ENCODE measurements at regions not wholly inside any gene's neighbourhood (a gene's known extent, or its start where the extent isn't known, plus 50 kb on each side); places are given as distances from the start of the nearest gene placed in this dataset.

- no peak for DNase-seq (ENCODE audit: low read depth)
- no peak overlapping the region for H3K4me3 ChIP-seq (ENCODE audit: low read depth, low read length)
- TF ChIP-seq, protein P1, sequence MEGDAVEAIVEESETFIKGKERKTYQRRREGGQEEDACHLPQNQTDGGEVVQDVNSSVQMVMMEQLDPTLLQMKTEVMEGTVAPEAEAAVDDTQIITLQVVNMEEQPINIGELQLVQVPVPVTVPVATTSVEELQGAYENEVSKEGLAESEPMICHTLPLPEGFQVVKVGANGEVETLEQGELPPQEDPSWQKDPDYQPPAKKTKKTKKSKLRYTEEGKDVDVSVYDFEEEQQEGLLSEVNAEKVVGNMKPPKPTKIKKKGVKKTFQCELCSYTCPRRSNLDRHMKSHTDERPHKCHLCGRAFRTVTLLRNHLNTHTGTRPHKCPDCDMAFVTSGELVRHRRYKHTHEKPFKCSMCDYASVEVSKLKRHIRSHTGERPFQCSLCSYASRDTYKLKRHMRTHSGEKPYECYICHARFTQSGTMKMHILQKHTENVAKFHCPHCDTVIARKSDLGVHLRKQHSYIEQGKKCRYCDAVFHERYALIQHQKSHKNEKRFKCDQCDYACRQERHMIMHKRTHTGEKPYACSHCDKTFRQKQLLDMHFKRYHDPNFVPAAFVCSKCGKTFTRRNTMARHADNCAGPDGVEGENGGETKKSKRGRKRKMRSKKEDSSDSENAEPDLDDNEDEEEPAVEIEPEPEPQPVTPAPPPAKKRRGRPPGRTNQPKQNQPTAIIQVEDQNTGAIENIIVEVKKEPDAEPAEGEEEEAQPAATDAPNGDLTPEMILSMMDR (IDR thresholded peaks at IDR 0.05; ENCODE audit: low read depth, low read length, missing control alignments): no peak
Measured at GRCh38 chr5:166594567-166594966, 1696.9 kb upstream of the WWC1 start.

- TF ChIP-seq, protein P1 (IDR thresholded peaks at IDR 0.05; ENCODE audit: low read depth, low read length, missing control alignments): no peak
- H3K4me3 ChIP-seq (ENCODE audit: low read depth, low read length): no peak overlapping the region
- no peak for DNase-seq (ENCODE audit: low read depth)
Measured at GRCh38 chr5:166595274-166595951, 1696.0 kb upstream of the WWC1 start.

DNA sequence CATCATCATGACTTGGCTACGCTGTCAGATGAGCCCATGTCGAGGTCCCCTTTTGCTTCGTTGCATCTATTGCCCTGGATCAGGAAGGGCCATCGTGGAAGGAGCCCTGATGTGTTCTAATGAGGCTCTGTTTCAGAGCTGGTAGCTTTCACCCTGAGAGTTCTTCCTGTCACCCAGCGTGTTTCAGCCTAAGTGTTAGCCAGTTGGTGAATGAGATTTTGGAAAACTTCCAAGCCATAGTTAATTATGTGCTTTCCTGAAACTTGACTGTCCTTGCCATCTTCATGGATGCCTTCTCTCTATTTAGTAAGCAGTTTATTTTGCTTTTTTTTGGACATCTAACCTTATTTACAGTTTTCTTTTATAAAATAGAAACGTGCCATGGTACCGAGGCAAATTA is 1695.4 kb upstream of the WWC1 start:
- TF ChIP-seq, protein P1 (IDR thresholded peaks at IDR 0.05; ENCODE audit: low read depth, low read length, missing control alignments): no peak
- DNase-seq (ENCODE audit: low read depth): no peak
- no peak overlapping the region for H3K4me3 ChIP-seq (ENCODE audit: low read depth, low read length)

GRCh38 chr5:166602271-166602670 is 1689.2 kb upstream of the WWC1 start:
- DNase-seq (ENCODE audit: low read depth): no peak
- TF ChIP-seq, protein P1 (IDR thresholded peaks at IDR 0.05; ENCODE audit: low read depth, low read length, missing control alignments): no peak
- no peak overlapping the region for H3K4me3 ChIP-seq (ENCODE audit: low read depth, low read length)

DNA sequence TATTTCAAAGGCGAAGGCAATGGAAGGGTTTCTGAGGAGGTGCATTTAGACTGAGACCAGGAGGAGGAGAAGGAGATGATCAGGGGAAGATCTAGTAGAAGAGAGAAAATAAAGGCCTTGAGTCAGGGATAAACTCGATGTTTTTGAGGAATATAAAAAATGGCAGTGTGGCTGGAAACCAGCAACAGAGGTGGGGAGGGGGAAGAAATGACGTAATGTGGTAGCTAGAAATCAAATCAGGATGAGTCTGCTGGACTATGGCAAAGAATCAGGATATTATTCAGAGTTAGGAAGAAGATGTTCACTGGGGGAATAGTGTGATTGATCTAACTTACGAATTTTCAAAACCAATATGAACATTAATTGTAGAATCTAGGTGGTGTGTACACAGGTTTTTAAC is 1673.9 kb upstream of the WWC1 start:
- DNase-seq (ENCODE audit: low read depth): no peak
- TF ChIP-seq, protein P1 (IDR thresholded peaks at IDR 0.05; ENCODE audit: low read depth, low read length, missing control alignments): no peak
- H3K4me3 ChIP-seq (ENCODE audit: low read depth, low read length): no peak overlapping the region

DNA sequence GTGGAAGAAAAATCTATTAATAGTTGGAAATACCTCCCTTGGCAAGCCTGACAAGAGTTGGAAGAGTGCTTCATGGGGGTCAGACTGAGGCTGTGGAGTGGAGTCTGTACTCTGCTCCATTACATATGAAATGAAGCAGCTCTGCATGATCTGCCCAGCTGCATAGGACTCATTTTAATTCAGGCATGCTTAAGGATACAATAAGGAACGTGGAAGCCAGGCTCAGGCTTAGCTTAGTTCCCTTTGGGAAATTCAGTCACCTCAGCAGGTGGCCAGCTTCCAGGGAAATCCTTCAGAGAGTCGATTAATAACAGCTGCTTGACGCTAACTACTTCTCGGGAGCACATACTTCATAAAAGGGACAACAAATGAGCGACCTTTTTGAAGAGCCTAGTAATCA is 1672.9 kb upstream of the WWC1 start:
- no peak for DNase-seq (ENCODE audit: low read depth)
- no peak overlapping the region for H3K4me3 ChIP-seq (ENCODE audit: low read depth, low read length)
- TF ChIP-seq, protein P1 (IDR thresholded peaks at IDR 0.05; ENCODE audit: low read depth, low read length, missing control alignments): no peak

GRCh38 chr5:166624573-166624972 is 1666.9 kb upstream of the WWC1 start:
- H3K4me3 ChIP-seq (ENCODE audit: low read depth, low read length): no peak overlapping the region
- TF ChIP-seq, protein P1 (IDR thresholded peaks at IDR 0.05; ENCODE audit: low read depth, low read length, missing control alignments): no peak
- no peak for DNase-seq (ENCODE audit: low read depth)

Measured in GM12864 (cell line).